Ovary (tissue), 3 donors: ENCODE measurements at regions not wholly inside any gene's neighbourhood (a gene's known extent, or its start where the extent isn't known, plus 50 kb on each side); places are given as distances from the start of the nearest gene placed in this dataset.

Experiments used
- CTCF ChIP-seq, 3 donors: fragments of 450-650 bp in 2 of 3; fragments of 200-600 bp in 1 of 3; IDR thresholded peaks; one replicate each; pipeline versions ENCODE4 v1.5.1 to v1.8.0; 2016 to 2022; ENCODE audit warnings: antibody characterized with exemption in 3 of 3, mild to moderate bottlenecking in 1 of 3
- EP300 ChIP-seq: sonication (generic); formaldehyde crosslinking; IDR thresholded peaks from one replicate; pipeline ENCODE4 v1.6.1; 2017; ENCODE audit warnings: antibody characterized with exemption
- POLR2A ChIP-seq: fragments of 450-650 bp; IDR thresholded peaks from one replicate; pipeline ENCODE4 v1.6.1; 2017; ENCODE audit warnings: antibody characterized with exemption, mild to moderate bottlenecking, moderate library complexity
- donor health status: DM: no; HTN: no; CAD: no.

- no peak for TF ChIP-seq EP300
- no peak for TF ChIP-seq POLR2A
- TF ChIP-seq CTCF (IDR thresholded peaks at IDR 0.05) = no peak
Measured at GRCh38 chr10:31594347-31594873, 275.4 kb downstream of the ZEB1 start.
